K562 (cell line): ENCODE measurements at regions not wholly inside any gene's neighbourhood (a gene's known extent, or its start where the extent isn't known, plus 50 kb on each side); places are given as distances from the start of the nearest gene placed in this dataset.

Source experiments
- CHD2 ChIP-seq: IDR thresholded peaks from 2 replicates; pipeline ENCODE4 v1.6.1; 2011; ENCODE audit warnings: low read depth, low read length
- KDM2B ChIP-seq: fragments of 250-450 bp; sonication (Bioruptor Pico); IDR thresholded peaks from 2 replicates; pipeline ENCODE4 v1.8.0; 2021; ENCODE audit warnings: mild to moderate bottlenecking, moderate library complexity
- NELFE ChIP-seq: IDR thresholded peaks from 2 replicates; pipeline ENCODE4 v1.6.1; 2011; ENCODE audit warnings: mild to moderate bottlenecking; ENCODE audit not compliant: insufficient read depth, insufficient read length
- PML ChIP-seq: IDR thresholded peaks from 2 replicates; pipeline ENCODE4 v1.6.1; 2012; ENCODE audit warnings: low read length, inconsistent platforms
- POLR2A ChIP-seq: fragments of 450-650 bp; conservative IDR thresholded peaks from 2 replicates; pipeline ENCODE4 v1.6.1; 2016
- RB1 ChIP-seq: fragments of 450-650 bp; IDR thresholded peaks from 2 replicates; pipeline ENCODE4 v1.6.1; 2017; ENCODE audit warnings: low read depth, mild to moderate bottlenecking
- ZNF444 ChIP-seq: fragments of 250-450 bp; sonication (Bioruptor Pico); IDR thresholded peaks from 2 replicates; pipeline ENCODE4 v1.4.0; 2020; ENCODE audit warnings: mild to moderate bottlenecking, moderate library complexity
- TF ChIP-seq, protein P1 (sequence below), 3 experiments: IDR thresholded peaks in 2 of 3; conservative IDR thresholded peaks in 1 of 3; 2 replicates each; pipeline ENCODE4 v1.5.1; 2011 to 2012; ENCODE audit warnings: low read length in 3 of 3, mild to moderate bottlenecking in 3 of 3, control low read depth in 2 of 3, improper control_type of control experiment in 1 of 3, inconsistent platforms in 1 of 3, low read depth in 1 of 3, mixed read lengths in 1 of 3, moderate library complexity in 1 of 3; ENCODE audit not compliant: insufficient read depth in 2 of 3
- TF ChIP-seq, protein P2 (sequence below): fragments of 250-450 bp; sonication (Bioruptor Pico); IDR thresholded peaks from 2 replicates; pipeline ENCODE4 v1.5.0; 2021; ENCODE audit warnings: mild to moderate bottlenecking, borderline replicate concordance
- TF ChIP-seq, protein P3 (sequence below): sonication (generic); formaldehyde crosslinking; IDR thresholded peaks from 2 replicates; pipeline ENCODE4 v1.9.0; 2022; ENCODE audit warnings: mild to moderate bottlenecking, missing genetic modification reagents
- TF ChIP-seq, protein P4 (sequence below), 3 experiments: fragments of 200-800 bp in 1 of 3; fragments of 250-450 bp in 1 of 3; fragments of 450-650 bp in 1 of 3; sonication (Bioruptor Pico) in 1 of 3; sonication (Bioruptor generic) in 1 of 3; formaldehyde crosslinking in 1 of 3; IDR thresholded peaks; 2 replicates each; pipeline versions ENCODE4 v1.6.1 to v1.8.0; 2016 to 2022; ENCODE audit warnings: mild to moderate bottlenecking in 2 of 3, missing genetic modification characterization in 2 of 3, missing compliant biosample characterization in 1 of 3, moderate library complexity in 1 of 3
- TF ChIP-seq, protein P5 (sequence below): sonication (generic); formaldehyde crosslinking; IDR thresholded peaks from 2 replicates; pipeline ENCODE4 v1.8.1; 2023; ENCODE audit warnings: mild to moderate bottlenecking, missing genetic modification reagents

GRCh38 chr18:72075040-72075439, 469.1 kb downstream of the CBLN2 start:
- TF ChIP-seq, protein P1, sequence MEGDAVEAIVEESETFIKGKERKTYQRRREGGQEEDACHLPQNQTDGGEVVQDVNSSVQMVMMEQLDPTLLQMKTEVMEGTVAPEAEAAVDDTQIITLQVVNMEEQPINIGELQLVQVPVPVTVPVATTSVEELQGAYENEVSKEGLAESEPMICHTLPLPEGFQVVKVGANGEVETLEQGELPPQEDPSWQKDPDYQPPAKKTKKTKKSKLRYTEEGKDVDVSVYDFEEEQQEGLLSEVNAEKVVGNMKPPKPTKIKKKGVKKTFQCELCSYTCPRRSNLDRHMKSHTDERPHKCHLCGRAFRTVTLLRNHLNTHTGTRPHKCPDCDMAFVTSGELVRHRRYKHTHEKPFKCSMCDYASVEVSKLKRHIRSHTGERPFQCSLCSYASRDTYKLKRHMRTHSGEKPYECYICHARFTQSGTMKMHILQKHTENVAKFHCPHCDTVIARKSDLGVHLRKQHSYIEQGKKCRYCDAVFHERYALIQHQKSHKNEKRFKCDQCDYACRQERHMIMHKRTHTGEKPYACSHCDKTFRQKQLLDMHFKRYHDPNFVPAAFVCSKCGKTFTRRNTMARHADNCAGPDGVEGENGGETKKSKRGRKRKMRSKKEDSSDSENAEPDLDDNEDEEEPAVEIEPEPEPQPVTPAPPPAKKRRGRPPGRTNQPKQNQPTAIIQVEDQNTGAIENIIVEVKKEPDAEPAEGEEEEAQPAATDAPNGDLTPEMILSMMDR (IDR thresholded peaks at IDR 0.05 in 2 of 3, conservative IDR thresholded peaks at IDR 0.05 in 1 of 3; ENCODE audit: insufficient read depth in 2 of 3, low read depth in 1 of 3, low read length in 3 of 3) = no peak
- TF ChIP-seq, protein P2, sequence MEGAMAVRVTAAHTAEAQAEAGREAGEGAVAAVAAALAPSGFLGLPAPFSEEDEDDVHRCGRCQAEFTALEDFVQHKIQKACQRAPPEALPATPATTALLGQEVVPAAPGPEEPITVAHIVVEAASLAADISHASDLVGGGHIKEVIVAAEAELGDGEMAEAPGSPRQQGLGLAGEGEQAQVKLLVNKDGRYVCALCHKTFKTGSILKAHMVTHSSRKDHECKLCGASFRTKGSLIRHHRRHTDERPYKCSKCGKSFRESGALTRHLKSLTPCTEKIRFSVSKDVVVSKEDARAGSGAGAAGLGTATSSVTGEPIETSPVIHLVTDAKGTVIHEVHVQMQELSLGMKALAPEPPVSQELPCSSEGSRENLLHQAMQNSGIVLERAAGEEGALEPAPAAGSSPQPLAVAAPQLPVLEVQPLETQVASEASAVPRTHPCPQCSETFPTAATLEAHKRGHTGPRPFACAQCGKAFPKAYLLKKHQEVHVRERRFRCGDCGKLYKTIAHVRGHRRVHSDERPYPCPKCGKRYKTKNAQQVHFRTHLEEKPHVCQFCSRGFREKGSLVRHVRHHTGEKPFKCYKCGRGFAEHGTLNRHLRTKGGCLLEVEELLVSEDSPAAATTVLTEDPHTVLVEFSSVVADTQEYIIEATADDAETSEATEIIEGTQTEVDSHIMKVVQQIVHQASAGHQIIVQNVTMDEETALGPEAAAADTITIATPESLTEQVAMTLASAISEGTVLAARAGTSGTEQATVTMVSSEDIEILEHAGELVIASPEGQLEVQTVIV (CRISPR knock-in tag) = no peak
- TF ChIP-seq, protein P3, sequence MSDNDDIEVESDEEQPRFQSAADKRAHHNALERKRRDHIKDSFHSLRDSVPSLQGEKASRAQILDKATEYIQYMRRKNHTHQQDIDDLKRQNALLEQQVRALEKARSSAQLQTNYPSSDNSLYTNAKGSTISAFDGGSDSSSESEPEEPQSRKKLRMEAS = no peak
- no peak for TF ChIP-seq PML
- TF ChIP-seq CHD2 = no peak
- TF ChIP-seq KDM2B (CRISPR knock-in tag) = no peak
- TF ChIP-seq RB1 = no peak
- no peak for TF ChIP-seq NELFE
- TF ChIP-seq POLR2A = no peak
- TF ChIP-seq ZNF444 (CRISPR knock-in tag) = no peak
- TF ChIP-seq, protein P4, sequence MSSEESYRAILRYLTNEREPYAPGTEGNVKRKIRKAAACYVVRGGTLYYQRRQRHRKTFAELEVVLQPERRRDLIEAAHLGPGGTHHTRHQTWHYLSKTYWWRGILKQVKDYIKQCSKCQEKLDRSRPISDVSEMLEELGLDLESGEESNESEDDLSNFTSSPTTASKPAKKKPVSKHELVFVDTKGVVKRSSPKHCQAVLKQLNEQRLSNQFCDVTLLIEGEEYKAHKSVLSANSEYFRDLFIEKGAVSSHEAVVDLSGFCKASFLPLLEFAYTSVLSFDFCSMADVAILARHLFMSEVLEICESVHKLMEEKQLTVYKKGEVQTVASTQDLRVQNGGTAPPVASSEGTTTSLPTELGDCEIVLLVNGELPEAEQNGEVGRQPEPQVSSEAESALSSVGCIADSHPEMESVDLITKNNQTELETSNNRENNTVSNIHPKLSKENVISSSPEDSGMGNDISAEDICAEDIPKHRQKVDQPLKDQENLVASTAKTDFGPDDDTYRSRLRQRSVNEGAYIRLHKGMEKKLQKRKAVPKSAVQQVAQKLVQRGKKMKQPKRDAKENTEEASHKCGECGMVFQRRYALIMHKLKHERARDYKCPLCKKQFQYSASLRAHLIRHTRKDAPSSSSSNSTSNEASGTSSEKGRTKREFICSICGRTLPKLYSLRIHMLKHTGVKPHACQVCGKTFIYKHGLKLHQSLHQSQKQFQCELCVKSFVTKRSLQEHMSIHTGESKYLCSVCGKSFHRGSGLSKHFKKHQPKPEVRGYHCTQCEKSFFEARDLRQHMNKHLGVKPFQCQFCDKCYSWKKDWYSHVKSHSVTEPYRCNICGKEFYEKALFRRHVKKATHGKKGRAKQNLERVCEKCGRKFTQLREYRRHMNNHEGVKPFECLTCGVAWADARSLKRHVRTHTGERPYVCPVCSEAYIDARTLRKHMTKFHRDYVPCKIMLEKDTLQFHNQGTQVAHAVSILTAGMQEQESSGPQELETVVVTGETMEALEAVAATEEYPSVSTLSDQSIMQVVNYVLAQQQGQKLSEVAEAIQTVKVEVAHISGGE (CRISPR knock-in tag; IDR thresholded peaks at IDR 0.05) = no peak
- TF ChIP-seq, protein P5, sequence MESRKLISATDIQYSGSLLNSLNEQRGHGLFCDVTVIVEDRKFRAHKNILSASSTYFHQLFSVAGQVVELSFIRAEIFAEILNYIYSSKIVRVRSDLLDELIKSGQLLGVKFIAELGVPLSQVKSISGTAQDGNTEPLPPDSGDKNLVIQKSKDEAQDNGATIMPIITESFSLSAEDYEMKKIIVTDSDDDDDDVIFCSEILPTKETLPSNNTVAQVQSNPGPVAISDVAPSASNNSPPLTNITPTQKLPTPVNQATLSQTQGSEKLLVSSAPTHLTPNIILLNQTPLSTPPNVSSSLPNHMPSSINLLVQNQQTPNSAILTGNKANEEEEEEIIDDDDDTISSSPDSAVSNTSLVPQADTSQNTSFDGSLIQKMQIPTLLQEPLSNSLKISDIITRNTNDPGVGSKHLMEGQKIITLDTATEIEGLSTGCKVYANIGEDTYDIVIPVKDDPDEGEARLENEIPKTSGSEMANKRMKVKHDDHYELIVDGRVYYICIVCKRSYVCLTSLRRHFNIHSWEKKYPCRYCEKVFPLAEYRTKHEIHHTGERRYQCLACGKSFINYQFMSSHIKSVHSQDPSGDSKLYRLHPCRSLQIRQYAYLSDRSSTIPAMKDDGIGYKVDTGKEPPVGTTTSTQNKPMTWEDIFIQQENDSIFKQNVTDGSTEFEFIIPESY (CRISPR knock-in tag) = no peak
